GM12878 (cell line): ENCODE measurements at regions not wholly inside any gene's neighbourhood (a gene's known extent, or its start where the extent isn't known, plus 50 kb on each side); places are given as distances from the start of the nearest gene placed in this dataset.

Source experiments
- ATAC-seq: fragments of 200-7000 bp; cut with Tn5 transposase; 3 replicates; pipeline ENCODE4 v1.9.1; 2020; ENCODE audit warnings: mild to moderate bottlenecking, moderate library complexity
- BruUV-seq: library from RNA; stranded (reverse); fragments of 400-500 nt; replicated peaks from 2 replicates; lab custom pipeline; 2021; lab: Mats Ljungman, UMichigan
- CTCF ChIA-PET: fragments of 300-600 bp; sonication (Branson Sonifier 250); formaldehyde crosslinking; extraction: SDS; loops from one replicate; lab custom pipeline; 2021; ENCODE audit warnings: inconsistent platforms; lab: Yijun Ruan, JAX
- POLR2A ChIA-PET: fragments of 350-600 bp; formaldehyde crosslinking; extraction: SDS; loops from one replicate; lab custom pipeline; 2021; ENCODE audit warnings: inconsistent platforms; lab: Charles Lee
- RAD21 ChIA-PET: fragments of 300-600 bp; sonication (Branson Sonifier 250); formaldehyde crosslinking; loops from one replicate; lab custom pipeline; 2023; ENCODE audit warnings: antibody characterized with exemption; ENCODE audit not compliant: unreplicated experiment; lab: Charles Lee
- SMC1A ChIA-PET: fragments of 300-600 bp; sonication (Branson Sonifier 250); formaldehyde crosslinking; loops from one replicate; lab custom pipeline; 2023; ENCODE audit not compliant: unreplicated experiment, uncharacterized antibody; lab: Charles Lee
- DNase-seq: peaks from one replicate; pipeline ENCODE4 v3.0.0-alpha.2; 2011; ENCODE audit warnings: low read depth, low spot score
- FAIRE-seq: peaks from 3 replicates; lab custom pipeline; 2011; peaks lifted over from hg19 to GRCh38; lab: Jason Lieb, UNC
- H2AFZ ChIP-seq: 2 replicates; pipeline ENCODE4 v1.6.0; 2011; ENCODE audit warnings: low read depth, low read length, control low read depth; ENCODE audit not compliant: control insufficient read depth
- H3K27ac ChIP-seq: 2 replicates; pipeline ENCODE4 v1.5.1; 2011; ENCODE audit warnings: control low read depth; ENCODE audit not compliant: control insufficient read depth, insufficient read depth
- H3K27me3 ChIP-seq, 2 experiments: replicated peaks in 1 of 2; 2 replicates each; pipeline versions ENCODE4 v1.6.0 to v1.6.1; 2011; ENCODE audit warnings: low read length in 1 of 2; ENCODE audit not compliant: control insufficient read depth in 2 of 2, insufficient read depth in 2 of 2
- H3K36me3 ChIP-seq, 2 experiments: 2 replicates each; pipeline ENCODE4 v1.5.1; 2011; ENCODE audit warnings: low read length in 1 of 2; ENCODE audit not compliant: control insufficient read depth in 2 of 2, insufficient read depth in 2 of 2
- H3K4me1 ChIP-seq: 2 replicates; pipeline ENCODE4 v1.6.1; 2011; ENCODE audit warnings: mild to moderate bottlenecking, low read length, moderate library complexity, mixed read lengths; ENCODE audit not compliant: control insufficient read depth, insufficient read depth
- H3K4me2 ChIP-seq: 2 replicates; pipeline ENCODE4 v1.6.0; 2011; ENCODE audit warnings: control low read depth; ENCODE audit not compliant: control insufficient read depth, insufficient read depth
- H3K4me3 ChIP-seq: fragments of 200-600 bp; sonication (generic); 2 replicates; pipeline ENCODE4 v1.5.1; 2016
- H3K79me2 ChIP-seq: 2 replicates; pipeline ENCODE4 v1.6.0; 2011; ENCODE audit warnings: low read length; ENCODE audit not compliant: control insufficient read depth, insufficient read depth
- H3K9ac ChIP-seq: 2 replicates; pipeline ENCODE4 v1.8.0; 2011; ENCODE audit warnings: low read length, control low read depth, mixed read lengths; ENCODE audit not compliant: control insufficient read depth, insufficient read depth
- H3K9me3 ChIP-seq: replicated peaks from 3 replicates; pipeline ENCODE4 v1.5.1; 2011; ENCODE audit warnings: mild to moderate bottlenecking, low read length; ENCODE audit not compliant: control insufficient read depth, insufficient read depth
- H4K20me1 ChIP-seq: 2 replicates; pipeline ENCODE4 v1.6.0; 2011; ENCODE audit not compliant: control insufficient read depth, insufficient read depth
- BHLHE40 ChIP-seq, 2 experiments: fragments of 450-650 bp in 1 of 2; IDR thresholded peaks; 2 replicates each; pipeline ENCODE4 v1.6.1; 2011 to 2017; ENCODE audit warnings: low read depth in 2 of 2, borderline replicate concordance in 1 of 2, improper control_type of control experiment in 1 of 2, low read length in 1 of 2, mild to moderate bottlenecking in 1 of 2
- HDAC2 ChIP-seq: fragments of 200-600 bp; sonication (generic); IDR thresholded peaks from 2 replicates; pipeline ENCODE4 v1.6.1; 2017
- LARP7 ChIP-seq: fragments of 450-650 bp; IDR thresholded peaks from 2 replicates; pipeline ENCODE4 v1.6.1; 2017; ENCODE audit warnings: mild to moderate bottlenecking
- MLLT1 ChIP-seq: fragments of 450-650 bp; IDR thresholded peaks from 2 replicates; pipeline ENCODE4 v1.6.1; 2016; ENCODE audit warnings: mild to moderate bottlenecking
- MYB ChIP-seq: fragments of 150-350 bp; IDR thresholded peaks from 2 replicates; pipeline ENCODE4 v1.6.1; 2014; ENCODE audit warnings: mild to moderate bottlenecking, low read depth, low read length, borderline replicate concordance
- NR2C2 ChIP-seq: IDR thresholded peaks from 2 replicates; pipeline ENCODE4 v1.6.1; 2011; ENCODE audit warnings: borderline replicate concordance, low read depth; ENCODE audit not compliant: control insufficient read depth, insufficient read length
- PBX3 ChIP-seq: IDR thresholded peaks from 2 replicates; pipeline ENCODE4 v1.6.1; 2011; ENCODE audit warnings: mild to moderate bottlenecking, low read depth, low read length, moderate library complexity; ENCODE audit not compliant: insufficient replicate concordance
- RCOR1 ChIP-seq: conservative IDR thresholded peaks from 2 replicates; pipeline ENCODE4 v1.6.1; 2012; ENCODE audit warnings: low read depth, low read length, improper control_type of control experiment
- SIX5 ChIP-seq: IDR thresholded peaks from 2 replicates; pipeline ENCODE4 v1.6.1; 2011; ENCODE audit warnings: mild to moderate bottlenecking, low read depth, low read length, moderate library complexity; ENCODE audit not compliant: severe bottlenecking
- SMAD1 ChIP-seq: fragments of 450-650 bp; IDR thresholded peaks from 2 replicates; pipeline ENCODE4 v1.6.1; 2018; ENCODE audit warnings: mild to moderate bottlenecking, low read depth; ENCODE audit not compliant: partially characterized antibody
- SP1 ChIP-seq: IDR thresholded peaks from one replicate; pipeline ENCODE4 v1.6.1; 2011; ENCODE audit warnings: low read depth, low read length
- SREBF2 ChIP-seq: IDR thresholded peaks from 2 replicates; pipeline ENCODE4 v1.6.1; 2012; ENCODE audit warnings: mild to moderate bottlenecking, low read length
- ZNF207 ChIP-seq: fragments of 450-650 bp; IDR thresholded peaks from 2 replicates; pipeline ENCODE4 v1.6.1; 2014; ENCODE audit warnings: antibody characterized with exemption, mild to moderate bottlenecking, borderline replicate concordance
- WGBS: methylation state at CpG from one replicate; pipeline ENCODE4 v1.1.6; 2016; ENCODE audit warnings: low lambda C conversion rate; ENCODE audit not compliant: insufficient replicate concordance, insufficient coverage; ENCODE audit errors: missing lambda C conversion rate; 5-methylcytosine and 5-hydroxymethylcytosine counted together
- in situ Hi-C: fragments of 300-500 bp; cut with MboI; formaldehyde crosslinking; loops from 9 replicates; pipeline ENCODE4 v1.14.3; 2018; ENCODE audit warnings: mixed read lengths
- intact Hi-C: fragments of 100-400 bp; cut with micrococcal nuclease; formaldehyde crosslinking; loops from one replicate; pipeline ENCODE4 v1.14.2; 2022; ENCODE audit not compliant: unreplicated experiment

GRCh38 chr10:43979551-43979950 lies 330.9 kb upstream of the ZNF32 start:
- Histone ChIP-seq H4K20me1 (no peaks in the 10 kb centered on the region), H3K27me3 (no peaks in the 10 kb centered on the region), H3K4me1 (no peaks in the 10 kb centered on the region; the same call in 1 of the 2 replicates), H3K4me3 (no peak overlapping the region), H3K27ac (no peak overlapping the region), H3K36me3 (no peaks in the 10 kb centered on the region), H3K9me3 (no peaks in the 10 kb centered on the region; the same call in 2 of the 3 replicates), H3K79me2 (no peaks in the 10 kb centered on the region), H3K9ac (no peak overlapping the region), H3K4me2 (no peak overlapping the region), H2AFZ (no peak overlapping the region)
- RAD21 ChIA-PET, result no interaction called here
- POLR2A ChIA-PET, result no interaction called here
- no peak for TF ChIP-seq ZNF207
- no peak for TF ChIP-seq RCOR1
- no peak for TF ChIP-seq PBX3
- TF ChIP-seq SREBF2, result no peak
- no peak for TF ChIP-seq HDAC2
- TF ChIP-seq SIX5, result no peak
- TF ChIP-seq NR2C2, result no peak
- no peak for TF ChIP-seq MYB
- no peak for TF ChIP-seq SMAD1
- TF ChIP-seq LARP7, result no peak
- TF ChIP-seq BHLHE40 (IDR thresholded peaks at IDR 0.05; ENCODE audit: borderline replicate concordance in 1 of 2, low read depth in 2 of 2, low read length in 1 of 2), result no peak
- TF ChIP-seq MLLT1, result no peak
- TF ChIP-seq SP1, result no peak
- ATAC-seq, result no peak
- in situ Hi-C loops (no loop called here), intact Hi-C loops (no loop called here)
- 47% methylated on average over 3 of the region's 3 CpGs for WGBS
- no TSS peak for BruUV-seq
- CTCF ChIA-PET, result no interaction called here
- no peak for DNase-seq
- SMC1A ChIA-PET, result no interaction called here
- no peak for FAIRE-seq
